Embryonic facial prominence (tissue), 1 donor: ENCODE measurements at regions not wholly inside any gene's neighbourhood (a gene's known extent, or its start where the extent isn't known, plus 50 kb on each side); places are given as distances from the start of the nearest gene placed in this dataset.
"Not testable (repeated sequence)": the region's sequence is repeated elsewhere in the genome, so short reads cannot be mapped to it uniquely, and the experiment has no call there.

ENCODE experiments used
- DNase-seq: peaks from one replicate; pipeline ENCODE4 v3.0.0-alpha.2; 2016; ENCODE audit errors: extremely low spot score

- DNase-seq: no peak
These were observed 283.9 kb upstream of the RIMS1 start for GRCh38 chr6:71602385-71603007.

GRCh38 chr6:71603021-71603420, 283.3 kb upstream of the RIMS1 start:
- no peak for DNase-seq

GRCh38 chr6:71608646-71609045, 277.7 kb upstream of the RIMS1 start:
- no peak for DNase-seq

GRCh38 chr6:71619836-71620235, 266.5 kb upstream of the RIMS1 start:
- DNase-seq: no peak

- no peak for DNase-seq
These were observed 264.3 kb upstream of the RIMS1 start for GRCh38 chr6:71621918-71622519.

DNA sequence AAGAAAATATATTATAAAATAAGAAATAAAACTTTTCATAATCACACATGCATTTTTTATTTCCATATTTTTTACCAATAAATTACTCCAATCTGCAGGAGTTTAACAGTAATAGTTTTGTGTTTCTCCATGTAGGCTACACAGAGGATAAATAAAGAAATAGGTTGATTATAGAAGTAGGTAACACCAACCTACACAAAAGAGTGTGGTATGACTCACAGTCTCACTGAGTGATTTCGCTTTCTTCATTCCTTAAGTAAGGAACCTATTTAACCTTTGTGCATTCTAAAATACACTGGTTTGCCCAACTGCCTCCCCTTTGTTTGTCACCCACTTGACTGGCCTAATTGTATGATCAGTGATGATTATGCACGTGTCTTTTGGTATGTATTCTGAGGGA, 244.2 kb upstream of the RIMS1 start:
- DNase-seq: no peak

DNA sequence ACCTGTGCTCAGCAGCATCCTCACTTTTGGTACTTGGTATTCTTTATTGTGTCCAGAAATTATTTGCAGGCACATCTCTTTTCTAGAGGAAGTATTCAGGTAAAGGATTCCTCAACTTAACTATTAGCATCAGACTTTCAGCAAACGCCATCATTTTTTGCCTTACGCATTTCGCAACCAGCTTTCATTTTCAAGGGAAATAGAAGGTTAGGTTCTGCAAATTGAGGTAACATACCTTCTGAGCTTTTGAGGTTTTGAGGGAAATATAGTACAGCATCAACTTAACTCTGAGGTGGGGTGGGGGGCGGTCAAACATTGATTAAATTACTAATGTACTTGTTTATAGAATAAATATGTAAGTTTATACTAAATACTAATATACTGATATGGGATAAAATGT, 243.6 kb upstream of the RIMS1 start:
- DNase-seq: no peak

DNA sequence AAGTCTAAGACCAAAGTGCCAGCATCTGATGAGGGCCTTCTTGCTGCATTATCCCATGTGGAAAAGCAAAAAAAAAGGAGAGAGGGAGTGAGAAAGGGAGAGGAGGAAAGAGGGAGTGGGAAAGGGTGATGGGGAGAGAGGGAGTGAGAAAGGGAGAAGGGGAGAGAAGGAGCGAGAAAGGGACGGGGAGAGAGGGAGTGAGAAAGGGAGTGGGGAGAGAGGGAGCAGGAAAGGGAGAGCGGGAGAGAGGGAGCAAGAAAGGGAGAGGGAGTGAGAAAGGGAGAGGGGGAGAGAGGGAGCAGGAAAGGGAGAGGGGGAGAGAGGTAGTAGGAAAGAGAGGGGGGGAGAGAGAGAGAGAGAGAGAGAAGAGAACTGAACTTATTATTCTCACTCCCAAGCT, 241.1 kb upstream of the RIMS1 start:
- no peak for DNase-seq

GRCh38 chr6:71649915-71650314, 236.4 kb upstream of the RIMS1 start:
- DNase-seq: no peak

DNA sequence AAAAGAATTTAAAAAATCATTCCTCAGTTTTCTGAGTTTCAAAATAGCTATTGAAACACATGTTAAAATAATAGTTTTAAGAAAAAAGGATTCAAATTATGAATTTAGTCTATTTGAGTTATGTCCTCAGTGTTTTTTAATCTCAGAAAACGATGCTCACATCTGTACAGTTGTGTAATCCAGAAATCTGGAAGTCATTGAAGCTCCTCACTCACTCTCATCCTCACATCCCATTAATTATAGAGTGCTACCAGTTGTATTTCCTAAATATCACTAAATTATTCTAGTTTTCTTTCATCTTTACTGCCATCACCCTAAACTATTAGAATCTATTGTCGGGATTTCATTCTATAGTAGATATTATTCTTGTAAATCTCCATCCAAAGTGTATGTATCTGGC, 234.7 kb upstream of the RIMS1 start:
- no peak for DNase-seq

DNA sequence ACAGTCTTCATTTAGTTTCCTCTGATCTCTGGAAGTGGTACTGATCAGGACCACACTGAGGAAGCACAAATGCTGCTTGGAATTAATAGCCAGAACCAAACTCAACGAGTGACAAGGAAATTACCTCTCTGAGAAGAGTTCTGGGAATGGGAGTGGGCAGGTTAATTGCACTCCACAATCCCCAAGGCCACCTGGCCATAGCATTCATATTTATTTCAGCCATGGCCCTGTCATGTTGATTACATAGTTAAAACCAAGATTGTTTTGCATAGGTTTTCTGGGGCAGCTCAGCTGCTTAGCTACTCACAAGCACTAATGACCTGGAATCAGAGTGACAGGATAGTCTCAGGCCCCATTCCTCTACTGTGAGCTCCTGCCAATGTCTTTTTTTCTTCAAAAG, 230.2 kb upstream of the RIMS1 start:
- DNase-seq: no peak

GRCh38 chr6:71665931-71666330, 220.4 kb upstream of the RIMS1 start:
- no peak for DNase-seq

DNA sequence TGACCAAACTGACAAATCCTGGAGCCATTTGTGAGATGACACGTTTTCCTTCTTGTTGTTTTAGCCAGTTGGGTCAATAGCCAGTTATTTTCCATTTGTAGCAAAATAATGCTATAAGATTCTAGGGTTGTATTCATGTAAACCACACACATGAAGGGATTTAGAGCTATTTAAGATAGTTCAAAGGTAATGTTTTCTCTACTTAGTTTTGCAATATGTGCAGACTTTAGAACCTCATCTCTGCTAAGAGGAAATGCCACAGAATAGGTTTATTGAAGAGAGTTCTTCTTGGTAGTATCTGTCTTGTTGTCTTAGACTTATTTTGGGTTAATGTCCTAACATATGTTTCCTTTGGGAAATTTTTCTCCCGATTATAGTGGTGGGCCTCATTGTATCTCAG, 213.5 kb upstream of the RIMS1 start:
- no peak for DNase-seq

DNA sequence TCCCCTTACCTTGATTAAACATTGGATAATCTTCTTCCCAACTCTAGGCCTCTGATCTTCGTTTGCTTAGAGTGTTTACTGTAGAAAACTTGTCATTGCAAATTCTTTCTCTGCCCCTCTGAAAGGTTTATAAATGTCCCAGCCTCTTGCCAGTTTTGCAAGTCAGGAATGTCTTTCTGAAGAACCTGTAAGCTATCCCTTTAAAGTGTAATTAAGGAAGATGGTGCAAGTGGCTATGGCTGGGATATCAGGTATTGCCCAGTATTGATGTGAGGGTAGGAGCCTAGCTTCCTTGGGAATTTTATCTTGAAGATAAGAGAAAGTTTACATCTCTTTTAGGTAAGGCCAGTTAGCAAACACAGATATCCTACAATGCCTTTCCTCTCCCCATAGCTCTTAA, 211.0 kb upstream of the RIMS1 start:
- DNase-seq: no peak

DNA sequence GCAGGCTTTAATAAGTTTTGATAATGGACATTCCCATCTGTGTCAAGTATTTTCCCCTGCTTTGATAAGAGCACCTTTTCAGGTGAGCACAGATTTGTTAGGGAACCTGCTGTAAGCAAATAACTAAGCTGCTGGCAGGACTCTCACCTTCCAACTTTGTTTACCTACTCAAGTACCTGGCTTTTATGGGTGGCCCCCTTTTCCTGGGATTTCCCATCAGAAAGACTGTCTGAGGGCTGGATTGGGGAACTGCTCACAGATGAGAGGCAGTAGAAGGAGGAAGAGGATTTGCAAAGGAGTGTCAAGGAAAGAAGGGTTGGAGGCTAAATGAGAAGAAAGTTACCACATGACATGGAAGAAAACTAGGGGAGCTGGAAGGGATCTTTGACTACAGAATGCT, 210.1 kb upstream of the RIMS1 start:
- DNase-seq: no peak

DNA sequence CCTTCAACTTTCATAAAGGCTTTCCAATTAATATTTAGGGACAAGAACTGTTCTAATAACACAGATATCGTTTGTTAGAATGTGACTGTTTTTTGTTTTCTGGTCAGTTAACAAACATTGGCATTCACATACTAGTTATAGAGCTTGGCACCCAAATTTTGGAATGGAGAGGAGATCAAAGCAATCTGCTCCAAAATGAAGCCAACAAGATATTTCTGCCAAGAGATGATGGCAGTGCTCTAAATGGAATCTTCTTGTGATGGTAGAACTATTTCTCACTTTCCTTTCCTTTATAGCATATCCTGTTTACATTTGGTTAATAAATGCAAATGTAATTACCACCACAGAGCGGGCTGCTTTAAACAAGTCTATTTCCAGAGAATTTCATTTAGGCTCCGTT, 208.3 kb upstream of the RIMS1 start:
- no peak for DNase-seq

- DNase-seq: no peak
These were observed 205.0 kb upstream of the RIMS1 start for GRCh38 chr6:71681234-71681867.

GRCh38 chr6:71686021-71686677, 200.2 kb upstream of the RIMS1 start:
- DNase-seq: not testable (repeated sequence)

GRCh38 chr6:71698702-71699101, 187.6 kb upstream of the RIMS1 start:
- DNase-seq: no peak

- DNase-seq: no peak
These were observed 179.8 kb upstream of the RIMS1 start for GRCh38 chr6:71706523-71706922.

DNA sequence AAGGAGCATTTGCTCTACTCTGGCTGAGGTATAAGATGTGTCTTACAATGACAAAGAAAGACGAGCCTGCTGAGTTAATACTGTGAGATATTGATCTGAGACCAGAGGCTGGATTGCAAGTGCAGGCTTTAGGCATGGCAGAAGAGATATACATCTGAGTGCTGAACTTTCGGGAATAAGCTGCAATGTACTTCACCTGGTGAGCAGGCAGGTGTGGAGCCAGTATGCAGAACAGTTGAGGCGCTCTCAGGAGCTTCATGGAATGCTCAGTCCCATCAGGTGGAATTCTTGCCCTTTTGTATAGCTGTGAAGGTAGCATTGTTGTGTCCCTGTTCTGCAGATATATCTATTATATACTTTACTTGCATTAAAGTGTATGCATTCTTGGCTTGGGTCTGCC, 179.3 kb upstream of the RIMS1 start:
- DNase-seq: no peak

GRCh38 chr6:71720705-71721104, 165.6 kb upstream of the RIMS1 start:
- no peak for DNase-seq

DNA sequence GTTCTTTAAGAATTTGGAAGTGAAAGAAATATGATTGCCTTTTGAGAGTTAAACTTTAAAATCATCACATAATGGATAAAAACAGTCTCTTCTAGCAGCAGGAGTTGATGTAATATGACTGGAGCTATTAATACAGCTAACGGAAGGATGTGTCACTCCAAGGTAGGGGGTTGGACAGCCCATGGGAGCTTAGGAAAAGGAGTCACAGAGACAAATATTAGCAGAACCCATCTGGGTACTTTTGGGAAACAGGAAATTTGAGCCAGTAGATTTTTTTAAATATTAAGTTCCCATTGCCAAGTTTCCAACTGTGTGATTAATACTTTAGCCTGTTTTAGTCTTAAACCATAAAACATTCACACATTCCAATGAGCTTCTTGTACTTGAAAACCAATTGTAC, 164.7 kb upstream of the RIMS1 start:
- no peak for DNase-seq
